Endometrium (tissue), 2 donors: ENCODE measurements at regions not wholly inside any gene's neighbourhood (a gene's known extent, or its start where the extent isn't known, plus 50 kb on each side); places are given as distances from the start of the nearest gene placed in this dataset.
"Not testable (repeated sequence)": the region's sequence is repeated elsewhere in the genome, so short reads cannot be mapped to it uniquely, and the experiment has no call there.

Source experiments
- FAIRE-seq: peaks from 2 replicates; lab custom pipeline; 2012; peaks lifted over from hg19 to GRCh38; lab: Jason Lieb, UNC
- donor health status: control.
- donor health status: control.

GRCh38 chr17:30584810-30585209 is 107.6 kb downstream of the GOSR1 start:
- no peak for FAIRE-seq

- FAIRE-seq, result no peak
Observed at GRCh38 chr17:30580916-30581315, 103.7 kb downstream of the GOSR1 start.

DNA sequence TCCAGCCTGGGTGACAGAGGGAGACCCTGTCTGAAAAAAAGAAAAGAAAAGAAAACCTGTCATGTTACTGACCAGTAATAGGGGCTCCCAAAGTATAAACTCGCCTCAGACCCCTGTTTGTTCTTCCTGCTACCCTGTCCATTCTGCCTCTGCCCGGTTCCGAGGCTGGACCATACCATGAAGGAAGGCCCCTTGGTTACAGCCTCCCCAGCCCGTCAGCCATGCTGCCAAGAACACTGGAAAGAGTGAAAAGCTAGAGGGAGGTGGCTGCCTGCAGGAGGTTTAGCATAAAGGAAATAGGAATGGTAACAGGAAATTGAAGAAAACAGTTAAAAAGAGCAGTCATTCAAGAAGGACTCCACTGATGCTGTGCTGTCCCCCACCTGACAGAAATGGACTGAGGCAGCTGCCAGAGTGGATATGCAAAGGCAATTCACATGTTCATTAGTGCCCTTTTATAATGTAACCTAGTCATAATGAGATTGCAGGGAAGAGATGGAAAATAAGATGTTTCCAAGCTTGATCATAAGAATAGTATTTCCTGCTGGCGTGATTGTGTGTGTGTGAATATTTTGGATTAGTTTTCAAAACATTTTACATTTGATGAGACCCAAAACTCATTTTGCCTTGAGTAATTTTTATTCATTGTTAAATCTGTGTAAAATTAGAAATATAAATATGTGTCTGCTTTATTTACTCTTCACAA is 102.6 kb downstream of the GOSR1 start:
- no peak for FAIRE-seq

DNA sequence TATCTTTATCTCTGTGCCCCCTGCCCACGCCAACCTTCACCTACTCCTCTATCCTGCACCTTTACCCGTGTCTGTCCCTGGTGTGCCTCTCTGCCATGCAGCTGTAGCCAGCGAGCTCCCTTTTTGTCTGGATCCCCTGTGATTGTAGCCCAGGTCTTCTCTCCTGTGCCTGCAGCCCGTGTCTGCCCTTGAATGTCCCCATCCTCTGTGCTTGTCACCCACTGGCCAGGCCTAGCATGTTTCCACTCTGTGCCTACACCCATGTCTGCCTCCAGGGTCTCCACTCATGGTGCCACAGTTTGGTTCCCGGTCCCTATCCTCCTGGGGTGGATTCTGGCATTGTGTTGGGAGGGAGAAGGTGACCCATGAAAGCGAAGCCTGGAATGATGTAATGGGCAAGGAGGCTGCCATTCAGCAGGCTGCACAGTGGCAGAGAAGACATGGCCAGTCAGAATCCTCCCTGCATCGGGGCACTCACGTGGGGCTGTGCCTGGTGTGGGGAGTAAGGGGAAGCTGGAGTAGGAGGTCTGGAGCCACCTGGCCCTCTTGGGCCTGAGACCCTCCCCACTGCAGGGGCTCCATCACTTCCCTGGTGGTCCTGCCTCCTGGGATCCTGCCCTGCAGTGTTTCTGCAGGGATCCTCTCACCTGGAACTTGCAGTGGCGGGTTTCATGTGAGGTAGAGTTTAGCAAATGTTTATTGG is 101.0 kb downstream of the GOSR1 start:
- not testable (repeated sequence) for FAIRE-seq
